ENCODE measurements at regions not wholly inside any gene's neighbourhood (a gene's known extent, or its start where the extent isn't known, plus 50 kb on each side); places are given as distances from the start of the nearest gene placed in this dataset.

DNA sequence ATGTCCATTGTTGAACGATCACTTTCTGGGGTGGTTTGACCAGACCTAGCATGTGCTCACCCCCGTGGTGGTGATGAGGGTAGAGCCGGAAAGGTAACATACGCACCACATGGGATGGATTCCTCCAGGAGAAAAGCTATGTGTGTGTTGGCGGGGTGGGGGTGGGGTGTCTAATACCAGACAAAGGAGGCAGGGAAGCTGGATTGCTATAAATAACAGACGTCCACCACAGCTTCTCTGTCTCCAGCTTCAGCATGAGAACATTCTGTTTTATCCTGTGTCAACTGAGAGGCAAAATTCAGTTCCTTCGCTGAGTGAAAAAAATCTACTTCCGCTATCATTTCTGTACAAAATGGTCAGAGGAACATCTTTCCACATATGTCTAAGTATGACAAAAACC is 151.0 kb downstream of the PCSK1 start:
- no peak for DNase-seq

DNA sequence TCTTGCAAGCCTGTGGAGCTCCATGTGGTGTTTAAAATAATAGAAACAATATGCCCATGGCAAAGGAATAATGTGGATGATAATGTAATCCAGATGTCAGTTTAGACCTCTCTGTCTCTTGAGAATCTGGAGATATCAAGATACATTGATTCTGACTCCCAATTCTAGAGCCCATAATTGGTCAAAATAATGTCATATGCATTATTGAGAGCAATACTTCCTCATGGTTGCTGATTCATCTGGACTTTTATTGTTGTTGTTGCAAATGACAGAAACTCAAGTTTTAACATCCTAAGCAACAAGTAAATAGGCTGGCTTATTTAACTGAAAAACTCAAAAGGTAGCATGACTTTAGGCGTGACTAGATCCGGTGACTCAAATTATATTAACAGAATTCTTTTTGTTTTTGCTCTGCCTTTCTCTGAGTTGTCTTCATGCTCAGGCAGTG is 152.1 kb downstream of the PCSK1 start:
- peak; percentile 75 for DNase-seq

GRCh38 chr5:96279801-96280542 is 153.1 kb downstream of the PCSK1 start:
- peak; percentile 63 for DNase-seq

- DNase-seq = no peak
Observed at GRCh38 chr5:96278981-96279380, 154.1 kb downstream of the PCSK1 start.

- no peak for DNase-seq
Observed at GRCh38 chr5:96275051-96275450, 158.0 kb downstream of the PCSK1 start.

GRCh38 chr5:96265487-96265886 is 167.6 kb downstream of the PCSK1 start:
- no peak for DNase-seq

- no peak for DNase-seq
Observed at GRCh38 chr5:96264047-96264446, 169.0 kb downstream of the PCSK1 start.

GRCh38 chr5:96262105-96262504 is 170.9 kb downstream of the PCSK1 start:
- DNase-seq = no peak

DNA sequence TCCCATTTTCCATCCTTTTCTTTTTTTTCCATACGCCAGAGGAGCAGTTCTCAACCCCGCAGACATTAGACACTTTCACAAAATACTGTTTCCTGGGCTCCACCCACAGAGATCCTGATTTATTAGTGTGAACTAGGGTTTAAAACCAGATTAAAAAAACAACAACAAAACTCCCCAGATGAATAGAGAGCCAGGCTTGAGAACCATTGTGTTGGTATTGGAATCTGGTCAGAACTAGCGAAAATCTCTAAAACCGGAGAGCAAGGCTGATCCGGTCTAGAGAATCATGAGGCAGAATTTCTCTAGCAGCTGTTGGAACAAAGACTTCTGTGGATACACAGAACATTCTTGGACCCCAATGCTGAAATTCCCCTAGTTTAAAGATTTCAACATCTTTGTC is 173.0 kb downstream of the PCSK1 start:
- no peak for DNase-seq

DNA sequence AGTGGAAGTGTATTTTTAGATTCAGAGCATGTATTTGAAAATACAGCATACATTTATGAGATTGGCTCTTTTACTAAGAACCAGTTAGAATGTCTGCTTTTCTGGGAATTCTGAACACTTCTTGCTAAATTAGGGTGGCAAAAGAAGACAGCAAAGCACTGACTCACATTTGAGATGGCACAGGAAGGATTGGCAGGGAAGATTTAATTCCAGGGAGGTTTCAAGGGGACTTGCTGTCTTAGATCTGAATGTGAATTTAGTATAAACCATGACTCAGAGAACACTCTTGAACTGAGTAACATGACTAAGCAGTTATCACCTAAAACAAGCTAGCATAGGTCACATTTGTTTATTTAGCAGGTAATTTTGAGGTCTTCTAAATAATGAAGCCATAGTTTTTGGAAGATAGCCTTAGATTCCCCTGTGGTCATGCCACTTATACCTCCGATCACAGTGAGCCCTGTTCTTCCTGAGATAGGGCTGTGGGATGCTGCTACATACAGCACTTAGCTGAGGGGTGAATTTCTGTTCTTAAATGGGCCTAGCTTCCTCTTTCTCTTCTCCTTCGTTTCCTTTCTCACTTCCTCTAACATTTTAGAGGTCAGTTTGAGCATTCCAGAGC is 173.8 kb downstream of the PCSK1 start:
- peak; percentile 51 for DNase-seq

DNA sequence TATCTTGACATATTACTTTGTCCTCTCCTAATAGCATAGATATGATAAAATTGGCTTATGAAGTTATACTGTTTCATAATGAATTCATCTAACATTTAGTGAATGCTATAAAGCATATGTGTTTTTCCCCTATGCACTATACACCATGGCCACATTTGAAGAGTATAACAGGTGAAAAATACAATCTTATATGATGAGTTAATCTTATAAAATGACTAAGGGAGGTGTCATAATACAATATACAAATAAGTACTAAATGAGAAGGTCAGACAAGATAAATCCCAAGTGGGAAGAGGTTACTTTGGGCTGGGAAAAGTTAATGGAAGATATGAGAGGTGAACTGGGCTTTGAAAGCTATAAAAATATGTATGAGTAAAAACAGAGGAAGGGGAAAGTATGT is 174.4 kb downstream of the PCSK1 start:
- no peak for DNase-seq

DNA sequence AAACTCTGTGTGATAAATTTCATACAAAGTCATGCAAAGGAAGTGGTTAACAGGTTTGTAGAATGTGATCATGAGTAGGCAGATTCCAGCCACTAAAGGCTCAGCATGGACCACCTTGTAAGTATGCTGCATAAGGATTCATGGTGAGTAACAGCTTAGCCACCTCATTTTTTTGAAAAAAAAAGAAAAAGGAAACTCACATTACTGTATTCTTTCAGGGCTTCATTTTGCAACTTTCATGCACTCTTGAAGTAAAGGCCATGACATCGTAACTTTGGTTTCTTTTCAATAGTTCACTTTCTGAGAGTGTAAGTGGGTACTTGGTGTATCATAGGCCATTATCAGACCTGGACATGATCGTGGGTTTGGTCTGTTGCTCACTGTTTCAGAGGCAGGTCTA is 175.1 kb downstream of the PCSK1 start:
- DNase-seq = peak; percentile 93

DNA sequence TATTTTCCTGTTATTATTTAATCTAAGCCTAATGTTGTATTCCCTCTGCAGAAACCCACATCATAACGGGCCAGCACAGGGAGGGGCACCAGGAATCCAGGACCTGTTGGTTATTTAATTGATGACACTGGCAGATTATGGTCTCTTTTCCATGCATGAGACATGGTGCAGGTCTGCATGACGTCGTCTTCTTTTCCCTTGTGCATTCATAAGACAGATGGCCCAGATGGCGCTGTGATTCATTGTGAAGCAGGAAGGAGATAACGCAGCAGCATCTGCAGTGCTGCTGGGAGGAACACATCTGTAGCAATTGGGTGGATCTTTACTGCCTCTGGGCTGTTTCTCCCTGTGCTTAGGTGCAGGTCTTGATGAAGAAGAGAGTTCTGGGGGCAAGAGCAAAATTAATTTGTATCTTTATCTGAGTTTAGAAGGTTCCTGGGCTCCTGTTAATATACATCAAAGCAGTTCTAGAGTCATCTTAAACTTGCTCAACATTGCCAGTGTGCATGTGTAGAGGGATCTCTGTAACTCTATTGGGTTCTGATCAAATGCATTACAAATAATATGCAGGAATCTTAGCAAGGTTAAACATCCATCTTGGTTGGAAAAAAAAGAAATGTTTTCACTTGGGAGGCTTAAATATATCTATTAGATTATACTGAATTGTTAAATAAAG is 176.1 kb downstream of the PCSK1 start:
- peak; percentile 89 for DNase-seq

DNA sequence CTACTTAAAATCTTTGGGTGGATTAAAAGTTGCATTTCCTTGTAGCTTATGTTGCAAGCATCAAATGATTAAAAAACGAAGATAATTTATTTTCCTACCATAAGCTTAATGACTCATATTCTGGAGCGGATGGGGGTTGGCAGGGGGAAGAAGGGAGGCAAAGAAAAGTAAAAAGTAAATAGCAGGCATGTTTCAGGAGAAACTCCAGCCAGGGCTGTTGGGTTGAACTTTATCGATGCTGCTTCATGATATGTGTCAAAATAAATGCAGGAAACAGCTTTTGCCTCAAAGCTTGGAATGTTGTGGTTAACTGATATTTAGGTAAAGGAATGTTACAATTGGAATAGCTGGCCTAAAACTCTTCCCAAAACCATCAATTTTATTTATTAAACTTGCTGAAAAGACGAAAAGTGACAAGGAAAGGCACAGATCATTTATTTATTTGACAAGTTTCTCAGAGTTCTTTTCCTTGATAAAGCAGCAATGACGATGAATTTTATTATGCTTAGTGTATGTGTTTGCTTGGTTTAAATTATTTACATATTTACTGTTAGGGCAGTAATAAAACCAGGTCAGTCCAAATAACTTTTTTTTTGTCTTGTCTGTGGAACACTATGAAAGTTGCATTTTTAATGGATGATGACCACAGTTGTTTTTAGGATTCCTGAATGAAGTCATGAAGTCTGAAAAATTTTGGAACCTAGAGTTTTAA is 177.9 kb downstream of the PCSK1 start:
- DNase-seq = peak; percentile 99

DNA sequence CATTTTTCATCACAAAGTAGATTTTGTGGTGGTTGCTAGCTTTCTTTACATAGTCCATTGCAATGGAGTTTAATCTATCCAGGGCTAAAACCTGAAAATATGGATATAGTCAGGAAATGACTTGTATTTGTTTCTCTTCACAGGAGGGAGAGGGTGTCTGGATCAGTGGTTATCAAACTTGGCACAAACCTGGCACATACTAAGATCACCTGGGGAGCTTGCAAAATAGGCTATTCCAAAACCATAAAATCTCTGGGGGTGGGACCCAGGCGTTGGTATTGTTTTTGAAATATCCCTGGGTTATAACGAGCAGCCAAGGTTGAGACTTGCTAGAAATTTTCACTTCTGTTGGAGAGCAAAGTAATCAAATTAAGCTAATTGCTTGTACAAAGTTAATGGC is 179.9 kb downstream of the PCSK1 start:
- DNase-seq = no peak

DNA sequence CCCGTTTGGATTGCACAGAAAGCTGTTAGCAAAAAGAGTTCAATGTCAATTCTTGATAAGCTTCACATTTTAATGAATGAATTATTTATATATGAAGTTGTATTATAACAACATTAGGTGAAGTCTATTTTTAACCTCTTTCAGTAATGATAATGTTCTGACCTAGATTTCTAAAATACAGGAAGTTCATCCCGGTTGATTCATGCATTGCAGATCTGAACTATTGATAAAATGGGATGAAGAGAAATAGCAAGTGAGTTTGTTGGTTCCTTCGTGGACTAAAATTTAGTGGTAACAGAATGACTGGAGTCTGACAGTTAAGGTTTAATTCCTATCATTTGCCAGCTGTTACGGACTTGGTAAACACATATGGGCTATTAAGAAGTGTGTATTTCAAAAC is 180.5 kb downstream of the PCSK1 start:
- no peak for DNase-seq

GRCh38 chr5:96250782-96251181 is 182.3 kb downstream of the PCSK1 start:
- no peak for DNase-seq

DNA sequence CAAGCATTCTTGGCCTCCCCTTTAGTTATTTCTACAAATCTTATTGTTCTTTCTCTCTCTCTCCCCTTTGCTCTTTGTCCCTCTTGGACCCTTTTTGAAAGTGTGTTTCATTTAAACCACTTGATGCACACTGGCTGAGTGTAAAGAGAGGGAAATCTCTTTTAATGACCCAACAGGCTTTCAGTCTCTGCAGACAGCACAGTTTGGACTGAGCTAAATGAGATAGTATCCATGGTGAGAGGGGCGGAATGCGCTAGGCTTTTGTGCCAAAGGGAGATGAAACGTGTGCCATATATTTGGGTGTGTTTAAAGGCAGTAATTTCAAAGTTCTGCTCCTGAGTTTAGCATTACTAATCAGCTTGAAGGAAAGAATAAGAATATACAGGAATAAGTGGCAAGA is 184.9 kb downstream of the PCSK1 start:
- no peak for DNase-seq

DNA sequence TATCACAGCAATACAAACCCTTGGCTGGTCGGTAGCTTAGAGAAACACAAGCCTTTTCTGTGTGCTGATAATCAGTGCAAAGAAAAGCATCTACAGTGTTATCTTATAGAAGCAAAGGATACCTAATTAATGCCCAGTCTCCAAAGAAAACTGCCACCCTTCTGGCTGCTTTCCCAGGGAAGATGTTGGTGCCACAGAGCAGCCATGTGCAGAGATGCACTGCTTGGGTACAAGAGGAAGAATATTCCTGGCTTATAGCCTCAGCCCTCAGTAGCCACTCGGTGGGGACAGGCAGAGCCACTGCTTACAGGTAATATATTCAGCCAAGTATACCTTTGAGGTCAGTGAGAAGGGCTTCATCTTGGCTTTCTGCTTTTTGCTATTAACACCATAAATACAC is 185.3 kb downstream of the PCSK1 start:
- no peak for DNase-seq

GRCh38 chr5:96247097-96247701 is 185.8 kb downstream of the PCSK1 start:
- peak; percentile 47 for DNase-seq

DNA sequence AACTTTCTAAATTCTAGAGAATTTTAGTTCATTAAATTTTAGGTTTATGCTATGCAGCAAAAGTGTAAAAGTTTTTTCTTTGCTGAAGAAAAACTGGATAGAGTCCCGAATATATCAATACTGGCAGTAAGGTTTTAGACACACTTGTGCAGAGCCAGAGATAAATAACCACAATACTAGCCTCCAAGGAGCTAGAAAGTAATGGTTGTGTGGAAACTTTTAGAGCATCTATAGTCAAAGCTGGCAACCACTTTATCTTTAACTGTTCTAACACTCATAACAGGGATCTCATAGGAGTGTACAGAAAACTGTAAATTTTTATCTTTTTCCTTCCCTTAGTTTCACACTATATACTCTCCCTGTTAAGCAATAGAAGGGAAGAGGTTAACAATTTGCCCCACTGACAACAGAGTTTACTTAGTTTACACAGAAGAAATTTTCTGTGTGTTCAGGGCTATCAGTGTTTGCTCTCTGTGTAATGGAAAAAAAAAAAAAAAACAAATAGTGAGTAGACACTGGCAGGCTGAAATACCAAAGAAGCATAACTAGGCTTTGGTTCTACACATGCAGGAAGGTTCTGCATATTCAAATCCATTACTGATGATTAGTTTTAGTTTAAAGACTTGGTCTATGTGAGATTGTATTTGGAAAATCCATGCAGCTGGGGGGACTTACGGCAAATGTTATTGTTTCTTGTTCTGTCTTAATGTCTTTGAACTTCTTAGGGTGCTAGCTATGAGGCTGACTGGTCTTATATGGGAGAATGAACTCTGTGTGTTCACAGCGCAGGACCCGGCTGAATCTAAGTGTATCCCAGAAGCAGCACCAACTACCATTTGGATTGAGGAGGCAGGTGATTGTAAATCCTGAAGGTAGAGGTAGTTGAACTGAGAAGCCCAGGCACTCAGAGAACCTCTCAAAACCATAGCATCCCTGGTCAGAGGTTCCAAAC is 187.6 kb downstream of the PCSK1 start:
- DNase-seq = no peak

GRCh38 chr5:96244696-96245095 is 188.4 kb downstream of the PCSK1 start:
- DNase-seq = no peak

All from fibroblast of upper back skin (primary cell).